Natural killer cell (primary cell): ENCODE measurements at regions not wholly inside any gene's neighbourhood (a gene's known extent, or its start where the extent isn't known, plus 50 kb on each side); places are given as distances from the start of the nearest gene placed in this dataset.

Experiments used
- ATAC-seq, 3 donors: fragments of 150-1000 bp in 2 of 3; fragments of 200-7000 bp in 1 of 3; cut with Tn5 transposase; 1 replicate in 1 of 3; 2 replicates in 2 of 3; pipeline ENCODE4 v1.10.0; 2021; ENCODE audit warnings: mild to moderate bottlenecking in 2 of 3, moderate library complexity in 2 of 3
- DNase-seq, 2 donors: peaks; one replicate each; pipeline versions ENCODE4 v3.0.0 to v3.0.0-alpha.2; 2013 to 2021; ENCODE audit warnings: mixed read lengths in 1 of 2
- H3K27ac ChIP-seq: one replicate; pipeline ENCODE4 v1.5.1; 2013; ENCODE audit warnings: mild to moderate bottlenecking, low read length
- H3K27me3 ChIP-seq: one replicate; pipeline ENCODE4 v1.6.1; 2013; ENCODE audit warnings: low read length; ENCODE audit not compliant: control insufficient read depth, insufficient read depth
- H3K36me3 ChIP-seq: one replicate; pipeline ENCODE4 v1.6.1; 2013; ENCODE audit warnings: low read length; ENCODE audit not compliant: control insufficient read depth, insufficient read depth
- H3K4me1 ChIP-seq: one replicate; pipeline ENCODE4 v1.6.1; 2013; ENCODE audit warnings: low read length; ENCODE audit not compliant: control insufficient read depth, insufficient read depth
- H3K4me3 ChIP-seq: one replicate; pipeline ENCODE4 v1.5.1; 2013; ENCODE audit warnings: low read length
- H3K9me3 ChIP-seq: one replicate; pipeline ENCODE4 v1.6.1; 2013; ENCODE audit warnings: low read length; ENCODE audit not compliant: control insufficient read depth, insufficient read depth
- H3K27ac Mint-ChIP-seq, 2 donors: one replicate each; pipeline ENCODE4 v1.8.0; 2022; ENCODE audit warnings: mild to moderate bottlenecking in 2 of 2, mixed read lengths in 2 of 2, moderate library complexity in 1 of 2
- H3K27me3 Mint-ChIP-seq, 2 donors: one replicate each; pipeline ENCODE4 v1.8.0; 2022; ENCODE audit warnings: low read depth in 2 of 2, mixed read lengths in 2 of 2
- H3K36me3 Mint-ChIP-seq: one replicate; pipeline ENCODE4 v1.8.0; 2022; ENCODE audit warnings: mixed read lengths
- H3K4me1 Mint-ChIP-seq, 2 donors: one replicate each; pipeline ENCODE4 v1.8.0; 2022; ENCODE audit warnings: mixed read lengths in 2 of 2
- H3K4me3 Mint-ChIP-seq: one replicate; pipeline ENCODE4 v1.8.0; 2022; ENCODE audit warnings: mild to moderate bottlenecking, moderate library complexity, mixed read lengths
- H3K9me3 Mint-ChIP-seq, 2 donors: one replicate each; pipeline ENCODE4 v1.8.0; 2022; ENCODE audit warnings: mixed read lengths in 2 of 2
- CTCF ChIP-seq: fragments of 200-600 bp; IDR thresholded peaks from one replicate; pipeline ENCODE4 v1.8.0; 2022; ENCODE audit warnings: antibody characterized with exemption
- WGBS: methylation state at CpG from one replicate; pipeline ENCODE4 v1.1.7; 2013; ENCODE audit warnings: missing lambda C conversion rate; ENCODE audit not compliant: insufficient coverage; 5-methylcytosine and 5-hydroxymethylcytosine counted together
- intact Hi-C: fragments of 100-400 bp; cut with micrococcal nuclease; formaldehyde crosslinking; loops from one replicate; pipeline ENCODE4 v1.14.2; 2022

DNA sequence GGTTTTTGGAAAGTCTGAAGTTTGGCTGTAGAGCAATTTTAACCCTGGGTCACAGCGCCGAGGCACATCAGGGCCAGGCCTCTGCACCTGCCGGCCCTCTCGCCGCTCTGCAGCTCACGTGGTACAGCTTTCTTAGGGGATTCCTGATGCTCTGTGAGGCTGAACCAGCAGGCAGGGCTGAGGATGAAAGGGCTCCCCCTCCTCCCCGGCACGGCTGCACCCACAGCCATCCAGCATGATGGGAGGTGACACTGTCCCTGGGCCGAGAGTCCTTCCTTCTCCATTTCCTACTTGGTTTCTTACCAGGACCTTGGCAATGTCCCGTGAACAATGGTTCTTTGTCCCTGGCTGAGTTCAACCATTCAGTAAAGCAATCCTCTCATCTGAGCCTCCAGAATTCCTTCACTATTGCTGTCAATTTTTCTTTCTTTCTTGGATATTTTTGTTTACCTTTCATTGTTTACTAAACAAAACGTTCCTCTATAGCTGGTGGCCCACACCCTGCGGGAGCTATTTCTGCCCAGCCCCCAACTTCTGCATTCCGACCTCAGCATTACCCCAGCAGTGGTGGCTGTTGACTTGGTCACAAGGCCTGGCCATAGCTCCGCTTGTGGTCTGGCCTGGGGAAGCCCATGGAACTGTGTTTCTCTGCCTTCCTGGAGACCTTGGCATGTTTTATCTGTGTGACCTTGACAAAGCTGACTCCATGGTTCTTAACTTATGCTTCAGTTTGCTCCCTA lies 172.8 kb upstream of the B3GAT1 start:
- no peak for TF ChIP-seq CTCF
- no peaks in the 10 kb centered on the region for H3K9me3 Mint-ChIP-seq
- WGBS = 77% methylated on average over 14 of the region's 14 CpGs
- intact Hi-C loops = loop anchor here (10.0 kb wide), 1 partner anchor 360 kb away; the partner anchor contains the start of genes NCAPD3 and VPS26B
- Histone ChIP-seq H3K27ac (no peak overlapping the region), H3K4me3 (no peak overlapping the region), H3K4me1 (peaks cover 47% of the 10 kb centered on the region), H3K36me3 (no peaks in the 10 kb centered on the region), H3K9me3 (no peaks in the 10 kb centered on the region), H3K27me3 (no peaks in the 10 kb centered on the region)
- peaks cover 14 to 26% of the 10 kb centered on the region in 2 donors for H3K27me3 Mint-ChIP-seq
- no peaks in the 10 kb centered on the region for H3K36me3 Mint-ChIP-seq
- peaks cover 54 to 63% of the 10 kb centered on the region in 2 donors for H3K4me1 Mint-ChIP-seq
- peak overlapping the region; percentile 86 to 89 for H3K27ac Mint-ChIP-seq
- H3K4me3 Mint-ChIP-seq = peak overlapping the region; percentile 88
- DNase-seq = no peak
- no peak for ATAC-seq

- H3K36me3 Mint-ChIP-seq = no peaks in the 10 kb centered on the region
- Histone ChIP-seq H3K4me1 (peaks cover 47% of the 10 kb centered on the region), H3K27ac (peak overlapping the region; percentile 72), H3K9me3 (no peaks in the 10 kb centered on the region), H3K4me3 (no peak overlapping the region), H3K36me3 (no peaks in the 10 kb centered on the region), H3K27me3 (no peaks in the 10 kb centered on the region)
- H3K9me3 Mint-ChIP-seq = no peaks in the 10 kb centered on the region
- WGBS = 60% methylated on average over 12 of the region's 15 CpGs
- DNase-seq (peak; percentile 9 to 46), ATAC-seq (peak; percentile 54 to 64 (median 61))
- TF ChIP-seq CTCF = no peak
- intact Hi-C loops = loop anchor here (10.0 kb wide), 1 partner anchor 359 kb away; the partner anchor contains the start of genes NCAPD3 and VPS26B
- H3K4me1 Mint-ChIP-seq = peaks cover 51 to 62% of the 10 kb centered on the region in 2 donors
- peak overlapping the region; percentile 88 for H3K4me3 Mint-ChIP-seq
- H3K27me3 Mint-ChIP-seq = peaks cover 9 to 19% of the 10 kb centered on the region in 2 donors
- peak overlapping the region; percentile 86 to 89 for H3K27ac Mint-ChIP-seq
These were observed 172.0 kb upstream of the B3GAT1 start for GRCh38 chr11:134584001-134584561.

GRCh38 chr11:134583397-134583990 lies 171.5 kb upstream of the B3GAT1 start:
- intact Hi-C loops = loop anchor here (10.0 kb wide), 1 partner anchor 359 kb away; the partner anchor contains the start of genes NCAPD3 and VPS26B
- no peaks in the 10 kb centered on the region for H3K36me3 Mint-ChIP-seq
- ATAC-seq = peak; percentile 45 to 79 (median 70)

More at GRCh38 chr11:134583397-134583990, 171.5 kb upstream of the B3GAT1 start:
- no peaks in the 10 kb centered on the region for H3K36me3 ChIP-seq
- Mint-ChIP-seq H3K27ac (peak overlapping the region; percentile 86 to 89), H3K4me1 (peaks cover 49 to 59% of the 10 kb centered on the region in 2 donors), H3K27me3 (peaks cover 8 to 22% of the 10 kb centered on the region in 2 donors), H3K9me3 (no peaks in the 10 kb centered on the region), H3K4me3 (peak overlapping the region; percentile 88)
- peaks cover 47% of the 10 kb centered on the region for H3K4me1 ChIP-seq
- peak overlapping the region; percentile 72 for H3K27ac ChIP-seq
- no peaks in the 10 kb centered on the region for H3K9me3 ChIP-seq
- H3K4me3 ChIP-seq = no peak overlapping the region
- TF ChIP-seq CTCF = no peak
- 2% methylated on average over 6 of the region's 6 CpGs for WGBS
- H3K27me3 ChIP-seq = no peaks in the 10 kb centered on the region
- peak in 1 of 2 donors; percentile 26 for DNase-seq
